Panc1 (cell line): ENCODE measurements at regions not wholly inside any gene's neighbourhood (a gene's known extent, or its start where the extent isn't known, plus 50 kb on each side); places are given as distances from the start of the nearest gene placed in this dataset.

Source experiments
- ATAC-seq: fragments of 200-7000 bp; cut with Tn5 transposase; 2 replicates; pipeline ENCODE4 v1.9.1; 2020; ENCODE audit warnings: mild to moderate bottlenecking, moderate library complexity
- BruUV-seq: library from RNA; stranded (reverse); fragments of 400-500 nt; replicated peaks from 2 replicates; lab custom pipeline; 2021; lab: Mats Ljungman, UMichigan
- CTCF ChIA-PET: fragments of 300-600 bp; sonication (Branson Sonifier 250); formaldehyde crosslinking; loops from one replicate; lab custom pipeline; 2022; ENCODE audit warnings: antibody characterized with exemption; lab: Charles Lee
- POLR2A ChIA-PET: fragments of 300-600 bp; sonication (Branson Sonifier 250); formaldehyde crosslinking; loops from one replicate; lab custom pipeline; 2022; ENCODE audit warnings: antibody characterized with exemption; lab: Charles Lee
- DNase-seq: peaks from one replicate; pipeline ENCODE4 v3.0.0-alpha.2; 2010; ENCODE audit warnings: low read depth, low spot score
- H3K27ac ChIP-seq: 2 replicates; pipeline ENCODE4 v1.5.1; 2011; ENCODE audit warnings: mild to moderate bottlenecking, low read length, inconsistent platforms
- H3K27me3 ChIP-seq: fragments of 200-500 bp; sonication (Bioruptor generic); 2 replicates; pipeline ENCODE4 v1.6.0; 2014; ENCODE audit warnings: low read length, inconsistent platforms; ENCODE audit not compliant: control insufficient read depth, insufficient read depth
- H3K36me3 ChIP-seq: fragments of 200-500 bp; sonication (Bioruptor generic); 2 replicates; pipeline ENCODE4 v1.5.1; 2014; ENCODE audit warnings: inconsistent platforms, mild to moderate bottlenecking, low read length, moderate library complexity; ENCODE audit not compliant: control insufficient read depth, insufficient read depth
- H3K4me1 ChIP-seq: 2 replicates; pipeline ENCODE4 v1.5.1; 2011; ENCODE audit warnings: inconsistent platforms, mild to moderate bottlenecking, low read length, moderate library complexity; ENCODE audit not compliant: control insufficient read depth, insufficient read depth
- H3K4me3 ChIP-seq, 2 experiments: 2 replicates each; pipeline ENCODE4 v1.5.1; 2011 to 2012; ENCODE audit warnings: low read depth in 2 of 2, low read length in 2 of 2, mild to moderate bottlenecking in 2 of 2, inconsistent platforms in 1 of 2, moderate library complexity in 1 of 2
- H3K9me3 ChIP-seq: fragments of 200-500 bp; sonication (Bioruptor generic); 2 replicates; pipeline ENCODE4 v1.5.1; 2014; ENCODE audit warnings: low read depth, mild to moderate bottlenecking, inconsistent platforms, low read length, moderate library complexity; ENCODE audit not compliant: control insufficient read depth, insufficient read depth
- POLR2AphosphoS5 ChIP-seq: IDR thresholded peaks from 2 replicates; pipeline ENCODE4 v1.6.1; 2012; ENCODE audit warnings: mild to moderate bottlenecking, low read depth, low read length, moderate library complexity
- SIN3A ChIP-seq: IDR thresholded peaks from 2 replicates; pipeline ENCODE4 v1.6.1; 2012; ENCODE audit warnings: low read depth, mild to moderate bottlenecking, low read length, moderate library complexity, borderline replicate concordance; ENCODE audit not compliant: insufficient read depth
- TCF7L2 ChIP-seq: IDR thresholded peaks from 2 replicates; pipeline ENCODE4 v1.6.1; 2011; ENCODE audit warnings: mild to moderate bottlenecking, low read depth, low read length, inconsistent platforms
- in situ Hi-C: cut with HindIII; loops from 2 replicates; pipeline ENCODE4 v1.10.0; 2016; ENCODE audit warnings: low sequenced_read_pairs, low pct_unique_long_range_greater_than_20kb
- intact Hi-C: fragments of 100-400 bp; cut with micrococcal nuclease; formaldehyde crosslinking; loops from one replicate; pipeline ENCODE4 v1.10.0; 2022; ENCODE audit not compliant: unreplicated experiment
- TF ChIP-seq, protein P1 (sequence below): fragments of 450-650 bp; IDR thresholded peaks from 2 replicates; pipeline ENCODE4 v1.5.1; 2017; ENCODE audit warnings: mild to moderate bottlenecking
- TF ChIP-seq, protein P2 (sequence below), 2 experiments: IDR thresholded peaks; 2 replicates each; pipeline ENCODE4 v1.6.1; 2011 to 2012; ENCODE audit warnings: low read depth in 2 of 2, control low read depth in 1 of 2, low read length in 1 of 2, mild to moderate bottlenecking in 1 of 2, moderate library complexity in 1 of 2; ENCODE audit not compliant: insufficient read depth in 1 of 2

DNA sequence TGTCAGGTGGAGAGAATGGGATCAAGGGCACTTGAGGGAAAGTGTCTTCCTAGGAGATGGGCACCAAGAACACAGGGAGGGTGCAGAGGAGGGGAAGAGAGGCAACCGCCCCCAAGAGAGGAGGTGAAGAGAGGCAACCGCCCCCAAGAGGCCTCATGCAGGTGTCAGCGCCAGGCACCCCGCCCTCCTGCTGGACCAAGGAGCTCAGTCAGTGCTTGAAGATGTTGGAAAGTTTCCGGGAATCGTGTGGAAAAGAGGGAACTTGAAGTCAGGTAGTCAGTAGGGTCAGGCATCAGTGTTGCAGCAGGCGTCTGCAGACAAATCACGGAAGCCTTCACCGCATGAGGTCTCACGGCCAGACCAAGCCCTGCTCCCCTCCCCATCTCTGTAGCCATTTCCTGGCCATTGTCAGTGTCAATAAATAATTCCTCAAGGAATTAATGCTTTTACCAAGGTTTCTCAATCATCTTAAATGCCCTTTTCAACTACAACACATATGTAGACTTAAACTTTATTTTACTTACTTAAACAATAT, 353.1 kb downstream of the EIPR1 start:
- H3K36me3 ChIP-seq, result no peaks in the 10 kb centered on the region
- H3K27ac ChIP-seq, result no peak overlapping the region
- CTCF ChIA-PET, result no interaction called here
- no peaks in the 10 kb centered on the region for H3K4me1 ChIP-seq
- BruUV-seq, result no TSS peak
- no peaks in the 10 kb centered on the region for H3K9me3 ChIP-seq
- DNase-seq (no peak), ATAC-seq (no peak)
- in situ Hi-C loops (no loop called here), intact Hi-C loops (no loop called here)
- peaks cover 9% of the 10 kb centered on the region for H3K27me3 ChIP-seq
- TF ChIP-seq POLR2AphosphoS5 (no peak), TCF7L2 (no peak), SIN3A (no peak)
- TF ChIP-seq, protein P1, sequence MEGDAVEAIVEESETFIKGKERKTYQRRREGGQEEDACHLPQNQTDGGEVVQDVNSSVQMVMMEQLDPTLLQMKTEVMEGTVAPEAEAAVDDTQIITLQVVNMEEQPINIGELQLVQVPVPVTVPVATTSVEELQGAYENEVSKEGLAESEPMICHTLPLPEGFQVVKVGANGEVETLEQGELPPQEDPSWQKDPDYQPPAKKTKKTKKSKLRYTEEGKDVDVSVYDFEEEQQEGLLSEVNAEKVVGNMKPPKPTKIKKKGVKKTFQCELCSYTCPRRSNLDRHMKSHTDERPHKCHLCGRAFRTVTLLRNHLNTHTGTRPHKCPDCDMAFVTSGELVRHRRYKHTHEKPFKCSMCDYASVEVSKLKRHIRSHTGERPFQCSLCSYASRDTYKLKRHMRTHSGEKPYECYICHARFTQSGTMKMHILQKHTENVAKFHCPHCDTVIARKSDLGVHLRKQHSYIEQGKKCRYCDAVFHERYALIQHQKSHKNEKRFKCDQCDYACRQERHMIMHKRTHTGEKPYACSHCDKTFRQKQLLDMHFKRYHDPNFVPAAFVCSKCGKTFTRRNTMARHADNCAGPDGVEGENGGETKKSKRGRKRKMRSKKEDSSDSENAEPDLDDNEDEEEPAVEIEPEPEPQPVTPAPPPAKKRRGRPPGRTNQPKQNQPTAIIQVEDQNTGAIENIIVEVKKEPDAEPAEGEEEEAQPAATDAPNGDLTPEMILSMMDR, result no peak
- TF ChIP-seq, protein P2, sequence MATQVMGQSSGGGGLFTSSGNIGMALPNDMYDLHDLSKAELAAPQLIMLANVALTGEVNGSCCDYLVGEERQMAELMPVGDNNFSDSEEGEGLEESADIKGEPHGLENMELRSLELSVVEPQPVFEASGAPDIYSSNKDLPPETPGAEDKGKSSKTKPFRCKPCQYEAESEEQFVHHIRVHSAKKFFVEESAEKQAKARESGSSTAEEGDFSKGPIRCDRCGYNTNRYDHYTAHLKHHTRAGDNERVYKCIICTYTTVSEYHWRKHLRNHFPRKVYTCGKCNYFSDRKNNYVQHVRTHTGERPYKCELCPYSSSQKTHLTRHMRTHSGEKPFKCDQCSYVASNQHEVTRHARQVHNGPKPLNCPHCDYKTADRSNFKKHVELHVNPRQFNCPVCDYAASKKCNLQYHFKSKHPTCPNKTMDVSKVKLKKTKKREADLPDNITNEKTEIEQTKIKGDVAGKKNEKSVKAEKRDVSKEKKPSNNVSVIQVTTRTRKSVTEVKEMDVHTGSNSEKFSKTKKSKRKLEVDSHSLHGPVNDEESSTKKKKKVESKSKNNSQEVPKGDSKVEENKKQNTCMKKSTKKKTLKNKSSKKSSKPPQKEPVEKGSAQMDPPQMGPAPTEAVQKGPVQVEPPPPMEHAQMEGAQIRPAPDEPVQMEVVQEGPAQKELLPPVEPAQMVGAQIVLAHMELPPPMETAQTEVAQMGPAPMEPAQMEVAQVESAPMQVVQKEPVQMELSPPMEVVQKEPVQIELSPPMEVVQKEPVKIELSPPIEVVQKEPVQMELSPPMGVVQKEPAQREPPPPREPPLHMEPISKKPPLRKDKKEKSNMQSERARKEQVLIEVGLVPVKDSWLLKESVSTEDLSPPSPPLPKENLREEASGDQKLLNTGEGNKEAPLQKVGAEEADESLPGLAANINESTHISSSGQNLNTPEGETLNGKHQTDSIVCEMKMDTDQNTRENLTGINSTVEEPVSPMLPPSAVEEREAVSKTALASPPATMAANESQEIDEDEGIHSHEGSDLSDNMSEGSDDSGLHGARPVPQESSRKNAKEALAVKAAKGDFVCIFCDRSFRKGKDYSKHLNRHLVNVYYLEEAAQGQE (IDR thresholded peaks at IDR 0.05; ENCODE audit: insufficient read depth in 1 of 2, low read depth in 2 of 2, low read length in 1 of 2), result no peak
- POLR2A ChIA-PET, result no interaction called here
- no peak overlapping the region for H3K4me3 ChIP-seq

DNA sequence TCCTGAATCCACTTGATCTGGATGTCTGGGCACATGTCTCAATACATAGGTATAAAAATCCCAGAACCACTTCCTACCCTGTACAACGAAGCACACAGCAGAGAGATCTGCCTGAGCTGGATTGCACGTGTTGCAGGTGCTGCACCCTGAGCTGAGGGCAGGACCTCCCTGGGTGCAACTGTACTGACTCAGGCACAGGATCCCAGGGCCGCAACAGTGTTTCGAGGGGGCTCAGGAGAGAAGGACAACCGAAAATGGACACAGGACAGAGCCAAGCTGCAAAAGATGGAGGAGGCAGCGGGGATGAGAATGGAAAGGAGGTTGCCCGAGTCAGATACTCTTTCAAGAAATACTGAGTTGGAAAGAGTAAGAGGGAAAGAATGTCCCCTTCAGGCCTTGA, 354.1 kb downstream of the EIPR1 start:
- in situ Hi-C loops, result no loop called here
- Histone ChIP-seq H3K36me3 (no peaks in the 10 kb centered on the region), H3K27ac (no peak overlapping the region), H3K4me3 (no peak overlapping the region), H3K9me3 (no peaks in the 10 kb centered on the region), H3K27me3 (peaks cover 6% of the 10 kb centered on the region), H3K4me1 (no peaks in the 10 kb centered on the region)
- ATAC-seq (no peak), DNase-seq (no peak)
- BruUV-seq, result no TSS peak
- TF ChIP-seq, protein P1, result no peak
- TF ChIP-seq SIN3A (no peak), TCF7L2 (no peak), POLR2AphosphoS5 (no peak)
- TF ChIP-seq, protein P2 (IDR thresholded peaks at IDR 0.05; ENCODE audit: insufficient read depth in 1 of 2, low read depth in 2 of 2, low read length in 1 of 2), result no peak
- ChIA-PET POLR2A (no interaction called here), CTCF (no interaction called here)
- intact Hi-C loops, result no loop called here
